H1 (cell line): ENCODE measurements at regions not wholly inside any gene's neighbourhood (a gene's known extent, or its start where the extent isn't known, plus 50 kb on each side); places are given as distances from the start of the nearest gene placed in this dataset.

Experiments
- CTCF ChIA-PET: fragments of 300-600 bp; sonication (Branson Sonifier 250); formaldehyde crosslinking; loops from one replicate; lab custom pipeline; 2021; ENCODE audit not compliant: partially characterized antibody; lab: Charles Lee
- POLR2A ChIA-PET: fragments of 300-600 bp; sonication (Branson Sonifier 250); formaldehyde crosslinking; loops from one replicate; lab custom pipeline; 2021; ENCODE audit warnings: inconsistent platforms; ENCODE audit not compliant: partially characterized antibody; lab: Charles Lee
- DNase-seq, 2 experiments: peaks; one replicate each; pipeline versions ENCODE4 v3.0.0 to v3.0.0-alpha.2; 2010 to 2022; ENCODE audit warnings: low spot score in 2 of 2, low read depth in 1 of 2, mixed read lengths in 1 of 2
- FAIRE-seq: peaks from 2 replicates; lab custom pipeline; 2011; peaks lifted over from hg19 to GRCh38; lab: Jason Lieb, UNC
- H2AFZ ChIP-seq: 2 replicates; pipeline ENCODE4 v1.8.1; 2012; ENCODE audit warnings: low read length, inconsistent platforms
- H2AK5ac ChIP-seq: 2 replicates; pipeline ENCODE4 v1.6.1; 2013; ENCODE audit warnings: low read depth, low read length
- H2BK120ac ChIP-seq: replicated peaks from 2 replicates; pipeline ENCODE3; 2013; ENCODE audit warnings: low read depth, low read length, inconsistent platforms
- H2BK12ac ChIP-seq: 2 replicates; pipeline ENCODE4 v1.6.1; 2013; ENCODE audit warnings: low read depth, low read length
- H2BK15ac ChIP-seq: 2 replicates; pipeline ENCODE4 v1.6.1; 2013; ENCODE audit warnings: low read length
- H2BK20ac ChIP-seq: 2 replicates; pipeline ENCODE4 v1.6.1; 2013; ENCODE audit warnings: low read length
- H2BK5ac ChIP-seq: 2 replicates; pipeline ENCODE4 v1.6.1; 2013; ENCODE audit warnings: low read depth, low read length
- H3K14ac ChIP-seq: 2 replicates; pipeline ENCODE4 v1.6.1; 2013; ENCODE audit warnings: inconsistent platforms; ENCODE audit not compliant: insufficient read length
- H3K18ac ChIP-seq: 2 replicates; pipeline ENCODE4 v1.6.1; 2013; ENCODE audit warnings: low read length; ENCODE audit errors: extremely low read depth
- H3K23ac ChIP-seq: 2 replicates; pipeline ENCODE4 v1.6.1; 2013; ENCODE audit warnings: inconsistent platforms; ENCODE audit not compliant: insufficient read length
- H3K23me2 ChIP-seq: 2 replicates; pipeline ENCODE4 v1.6.1; 2013; ENCODE audit warnings: low read depth, low read length
- H3K27ac ChIP-seq: 2 replicates; pipeline ENCODE4 v1.6.1; 2011; ENCODE audit warnings: low read depth, low read length, inconsistent platforms
- H3K27me3 ChIP-seq, 4 experiments: replicated peaks in 1 of 4; 1 replicate in 1 of 4; 2 replicates in 3 of 4; pipeline versions ENCODE4 v1.6.1 to v1.8.1; 2011 to 2013; ENCODE audit warnings: low read length in 3 of 4, mild to moderate bottlenecking in 3 of 4, inconsistent platforms in 2 of 4, mixed read lengths in 2 of 4, moderate library complexity in 1 of 4; ENCODE audit not compliant: control insufficient read depth in 3 of 4, insufficient read depth in 3 of 4; ENCODE audit errors: extremely low read depth in 1 of 4
- H3K36me3 ChIP-seq, 4 experiments: 2 replicates each; pipeline versions ENCODE4 v1.6.1 to v1.8.1; 2011 to 2013; ENCODE audit warnings: mild to moderate bottlenecking in 4 of 4, low read length in 3 of 4, moderate library complexity in 2 of 4, control low read depth in 1 of 4, inconsistent platforms in 1 of 4; ENCODE audit not compliant: insufficient read depth in 4 of 4, control insufficient read depth in 2 of 4
- H3K4ac ChIP-seq: replicated peaks from 2 replicates; pipeline ENCODE3; 2013; ENCODE audit warnings: low read length, low read depth, mixed read lengths, inconsistent platforms; ENCODE audit not compliant: insufficient read length
- H3K4me1 ChIP-seq, 4 experiments: replicated peaks in 1 of 4; 1 replicate in 1 of 4; 2 replicates in 3 of 4; pipeline versions ENCODE4 v1.6.1 to v1.8.1; 2011 to 2013; ENCODE audit warnings: low read length in 3 of 4, inconsistent platforms in 2 of 4, mixed read lengths in 1 of 4; ENCODE audit not compliant: insufficient read depth in 4 of 4, control insufficient read depth in 3 of 4
- H3K4me2 ChIP-seq, 2 experiments: 2 replicates each; pipeline versions ENCODE4 v1.6.1 to v1.8.1; 2011 to 2013; ENCODE audit warnings: low read depth in 2 of 2, low read length in 2 of 2, control low read depth in 1 of 2, inconsistent platforms in 1 of 2, mild to moderate bottlenecking in 1 of 2; ENCODE audit not compliant: insufficient read depth in 1 of 2
- H3K4me3 ChIP-seq, 4 experiments: fragments of 200-600, 300-600 bp in 1 of 4; sonication (generic), shearing (Covaris generic), sonication (Bioruptor Twin) in 1 of 4; 2 replicates each; pipeline versions ENCODE4 v1.5.1 to v1.8.1; 2011 to 2016; ENCODE audit warnings: low read length in 4 of 4, low read depth in 3 of 4, control low read depth in 2 of 4, inconsistent platforms in 2 of 4, mild to moderate bottlenecking in 2 of 4, mixed read lengths in 1 of 4, moderate library complexity in 1 of 4; ENCODE audit not compliant: insufficient read depth in 2 of 4; ENCODE audit errors: extremely low read depth in 1 of 4
- H3K56ac ChIP-seq: replicated peaks from 2 replicates; pipeline ENCODE3; 2013; ENCODE audit warnings: low read depth, mild to moderate bottlenecking, mixed read lengths, low read length, inconsistent platforms; ENCODE audit not compliant: insufficient read length
- H3K79me1 ChIP-seq: 2 replicates; pipeline ENCODE4 v1.6.1; 2013; ENCODE audit warnings: low read depth, low read length, control low read depth
- H3K79me2 ChIP-seq, 2 experiments: 2 replicates each; pipeline versions ENCODE4 v1.6.1 to v1.8.1; 2012 to 2013; ENCODE audit warnings: low read length in 2 of 2, mild to moderate bottlenecking in 2 of 2, inconsistent platforms in 1 of 2; ENCODE audit not compliant: insufficient read depth in 2 of 2, control insufficient read depth in 1 of 2
- H3K9ac ChIP-seq, 4 experiments: replicated peaks in 1 of 4; 1 replicate in 1 of 4; 2 replicates in 3 of 4; pipeline versions ENCODE4 v1.6.1 to v1.8.1; 2011 to 2013; ENCODE audit warnings: low read depth in 3 of 4, low read length in 3 of 4, control low read depth in 2 of 4, mild to moderate bottlenecking in 2 of 4, moderate library complexity in 2 of 4, inconsistent platforms in 1 of 4; ENCODE audit errors: extremely low read depth in 1 of 4
- H3K9me3 ChIP-seq, 2 experiments: 2 replicates each; pipeline versions ENCODE4 v1.6.1 to v1.8.1; 2012 to 2013; ENCODE audit warnings: mild to moderate bottlenecking in 2 of 2, moderate library complexity in 2 of 2, control low read depth in 1 of 2, inconsistent platforms in 1 of 2, low read depth in 1 of 2, low read length in 1 of 2, mixed read lengths in 1 of 2; ENCODE audit not compliant: insufficient read depth in 2 of 2
- H4K20me1 ChIP-seq, 2 experiments: replicated peaks in 1 of 2; 2 replicates each; pipeline versions ENCODE3 to v1.8.1; 2011 to 2013; ENCODE audit warnings: inconsistent platforms in 2 of 2, low read length in 2 of 2, mild to moderate bottlenecking in 1 of 2; ENCODE audit not compliant: insufficient read depth in 2 of 2, control insufficient read depth in 1 of 2
- H4K5ac ChIP-seq: 2 replicates; pipeline ENCODE4 v1.6.1; 2013; ENCODE audit warnings: low read length, low read depth, mixed read lengths, inconsistent platforms; ENCODE audit not compliant: insufficient read length
- H4K8ac ChIP-seq: 2 replicates; pipeline ENCODE4 v1.8.0; 2013; ENCODE audit warnings: mild to moderate bottlenecking, moderate library complexity, low read length, inconsistent platforms; ENCODE audit not compliant: insufficient read depth; ENCODE audit errors: extremely low read depth
- H4K91ac ChIP-seq: replicated peaks from 2 replicates; pipeline ENCODE3; 2013; ENCODE audit warnings: low read length, mixed read lengths, inconsistent platforms; ENCODE audit not compliant: insufficient read length
- FOSL1 ChIP-seq: IDR thresholded peaks from 2 replicates; pipeline ENCODE4 v1.6.1; 2011; ENCODE audit warnings: mild to moderate bottlenecking, low read depth, low read length, moderate library complexity; ENCODE audit not compliant: insufficient read depth
- POLR2AphosphoS5 ChIP-seq: IDR thresholded peaks from 2 replicates; pipeline ENCODE4 v1.6.1; 2011; ENCODE audit warnings: low read depth, low read length
- TEAD4 ChIP-seq: IDR thresholded peaks from 2 replicates; pipeline ENCODE4 v1.6.1; 2012; ENCODE audit warnings: low read depth, low read length, inconsistent platforms, mixed read lengths
- WGBS, 2 experiments: shearing (Covaris generic) in 1 of 2; methylation state at CpG; one replicate each; pipeline versions ENCODE4 v1.1.6 to v1.1.7; 2013 to 2015; ENCODE audit warnings: low lambda C conversion rate in 2 of 2, mixed read lengths in 2 of 2, inconsistent platforms in 1 of 2, low coverage in 1 of 2, missing lambda C conversion rate in 1 of 2; ENCODE audit not compliant: insufficient replicate concordance in 2 of 2, insufficient coverage in 1 of 2, insufficient read length in 1 of 2; ENCODE audit errors: extremely low coverage in 1 of 2, missing lambda C conversion rate in 1 of 2; 5-methylcytosine and 5-hydroxymethylcytosine counted together
- TF ChIP-seq, protein P1 (sequence below): IDR thresholded peaks from 2 replicates; pipeline ENCODE4 v1.6.1; 2012; ENCODE audit warnings: inconsistent platforms

DNA sequence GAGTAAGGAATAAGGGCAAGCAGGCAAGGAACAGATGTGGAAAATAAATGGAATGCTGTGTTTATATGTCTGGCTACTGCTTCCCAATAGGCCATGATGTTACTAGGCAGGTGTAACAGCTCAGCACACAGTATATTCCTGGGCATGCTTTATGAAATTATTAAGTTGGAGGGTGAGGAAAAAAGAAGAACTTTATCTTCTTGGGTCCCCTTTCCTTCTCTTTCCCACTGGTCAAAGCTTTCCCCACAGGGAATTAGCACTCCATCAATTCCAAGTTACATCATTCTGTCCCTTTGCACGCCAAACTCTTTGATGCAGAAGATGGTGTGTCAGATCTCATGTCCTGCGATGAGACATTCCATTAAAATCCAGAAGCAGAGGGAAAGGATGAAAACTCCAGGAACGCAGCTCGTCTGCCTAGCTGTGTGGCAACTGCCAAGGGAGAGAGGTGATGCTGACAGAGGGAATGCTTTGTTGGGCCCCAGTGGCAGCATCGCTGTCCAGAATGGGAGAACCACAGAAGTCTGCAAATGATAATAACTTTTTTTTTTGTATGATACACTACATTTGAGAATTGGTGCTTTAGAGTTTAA lies 447.3 kb upstream of the ARRDC3 start:
- Histone ChIP-seq H3K23ac (no peak overlapping the region), H3K9ac (no peak overlapping the region), H3K27me3 (no peaks in the 10 kb centered on the region), H2BK20ac (no peak overlapping the region), H2BK15ac (no peak overlapping the region), H3K18ac (no peak overlapping the region), H4K91ac (no peak overlapping the region), H3K4ac (no peak overlapping the region), H3K79me2 (no peaks in the 10 kb centered on the region), H4K8ac (no peak overlapping the region), H2BK12ac (no peak overlapping the region), H2AK5ac (no peak overlapping the region), H3K56ac (no peak overlapping the region), H3K36me3 (no peaks in the 10 kb centered on the region), H4K5ac (no peak overlapping the region), H3K14ac (no peak overlapping the region), H3K79me1 (no peaks in the 10 kb centered on the region), H3K4me1 (no peaks in the 10 kb centered on the region), H2BK120ac (no peak overlapping the region), H3K23me2 (no peaks in the 10 kb centered on the region), H2AFZ (no peak overlapping the region), H4K20me1 (no peaks in the 10 kb centered on the region), H3K4me3 (no peak overlapping the region)
- WGBS, 2 experiments: 85% methylated on average over 5 of the region's 5 CpGs; no CpG with 5 or more reads in 1 of the 2 experiments
- no peak for FAIRE-seq
- no peak for DNase-seq
- ChIA-PET POLR2A (interaction anchor here (0.6 kb wide), 1 partner anchor 213 kb away, joined by 3 read pairs; no protein-coding TSS in a partner anchor), CTCF (interaction anchor here (0.6 kb wide), 1 partner anchor 1273 kb away, joined by 5 read pairs; no protein-coding TSS in a partner anchor)
- TF ChIP-seq, protein P1, sequence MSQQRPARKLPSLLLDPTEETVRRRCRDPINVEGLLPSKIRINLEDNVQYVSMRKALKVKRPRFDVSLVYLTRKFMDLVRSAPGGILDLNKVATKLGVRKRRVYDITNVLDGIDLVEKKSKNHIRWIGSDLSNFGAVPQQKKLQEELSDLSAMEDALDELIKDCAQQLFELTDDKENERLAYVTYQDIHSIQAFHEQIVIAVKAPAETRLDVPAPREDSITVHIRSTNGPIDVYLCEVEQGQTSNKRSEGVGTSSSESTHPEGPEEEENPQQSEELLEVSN: no peak
- TF ChIP-seq FOSL1 (no peak), TEAD4 (no peak), POLR2AphosphoS5 (no peak)
- TF ChIP-seq, all 59 proteins: peak for 0
- no peak overlapping the region for H3K27ac ChIP-seq
- no peaks in the 10 kb centered on the region for H3K9me3 ChIP-seq
- H3K4me2 ChIP-seq: no peak overlapping the region
- no peak overlapping the region for H2BK5ac ChIP-seq
